CD14-positive monocyte (primary cell): ENCODE measurements at regions not wholly inside any gene's neighbourhood (a gene's known extent, or its start where the extent isn't known, plus 50 kb on each side); places are given as distances from the start of the nearest gene placed in this dataset.

ENCODE experiments used
- DNase-seq, 3 donors: peaks; one replicate each; pipeline ENCODE4 v3.0.0-alpha.2; 2011 to 2022
- H2AFZ ChIP-seq: 2 replicates; pipeline ENCODE4 v1.6.0; 2012; ENCODE audit warnings: mild to moderate bottlenecking, low read depth, low read length, inconsistent platforms; ENCODE audit not compliant: insufficient read depth, poor library complexity, severe bottlenecking
- H3K27ac ChIP-seq, 2 donors: 1 replicate in 1 of 2; 2 replicates in 1 of 2; pipeline ENCODE4 v1.5.1; 2012 to 2013; ENCODE audit warnings: low read length in 2 of 2, control low read depth in 1 of 2, inconsistent platforms in 1 of 2, low read depth in 1 of 2, mild to moderate bottlenecking in 1 of 2
- H3K27me3 ChIP-seq, 2 donors: one replicate each; pipeline versions ENCODE4 v1.6.0 to v1.6.1; 2011 to 2013; ENCODE audit warnings: low read length in 2 of 2; ENCODE audit not compliant: control insufficient read depth in 2 of 2, insufficient read depth in 2 of 2
- H3K36me3 ChIP-seq, 2 donors: replicated peaks in 1 of 2; 1 replicate in 1 of 2; 2 replicates in 1 of 2; pipeline versions ENCODE4 v1.5.1 to v1.6.1; 2012 to 2013; ENCODE audit warnings: low read length in 2 of 2, control low read depth in 1 of 2, inconsistent platforms in 1 of 2, mild to moderate bottlenecking in 1 of 2; ENCODE audit not compliant: insufficient read depth in 2 of 2, control insufficient read depth in 1 of 2
- H3K4me1 ChIP-seq, 2 donors: 1 replicate in 1 of 2; 2 replicates in 1 of 2; pipeline versions ENCODE4 v1.5.1 to v1.6.1; 2012 to 2013; ENCODE audit warnings: low read length in 2 of 2, control low read depth in 1 of 2, inconsistent platforms in 1 of 2, mild to moderate bottlenecking in 1 of 2, moderate library complexity in 1 of 2; ENCODE audit not compliant: insufficient read depth in 2 of 2, control insufficient read depth in 1 of 2
- H3K4me2 ChIP-seq: replicated peaks from 2 replicates; pipeline ENCODE3; 2012; ENCODE audit warnings: low read length, moderate library complexity, mild to moderate bottlenecking; ENCODE audit not compliant: poor library complexity, severe bottlenecking; ENCODE audit errors: extremely low read depth
- H3K4me3 ChIP-seq, 3 experiments: fragments of 200-600 bp in 1 of 3; sonication (generic) in 1 of 3; replicated peaks in 1 of 3; 1 replicate in 2 of 3; 2 replicates in 1 of 3; pipeline ENCODE4 v1.5.1; 2011 to 2013; ENCODE audit warnings: low read length in 3 of 3, mild to moderate bottlenecking in 3 of 3, control low read depth in 2 of 3, low read depth in 2 of 3, inconsistent platforms in 1 of 3, moderate library complexity in 1 of 3
- H3K79me2 ChIP-seq: 2 replicates; pipeline ENCODE4 v1.6.0; 2012; ENCODE audit warnings: mild to moderate bottlenecking, control low read depth, inconsistent platforms, low read length, moderate library complexity; ENCODE audit not compliant: insufficient read depth
- H3K9ac ChIP-seq: 2 replicates; pipeline ENCODE4 v1.6.0; 2017; ENCODE audit warnings: low read length, mild to moderate bottlenecking; ENCODE audit not compliant: insufficient read depth, poor library complexity, severe bottlenecking
- H3K9me3 ChIP-seq, 2 donors: replicated peaks in 1 of 2; 1 replicate in 1 of 2; 2 replicates in 1 of 2; pipeline versions ENCODE4 v1.5.1 to v1.6.1; 2012 to 2013; ENCODE audit warnings: low read length in 2 of 2, control low read depth in 1 of 2; ENCODE audit not compliant: control insufficient read depth in 1 of 2, insufficient read depth in 1 of 2
- H4K20me1 ChIP-seq: 2 replicates; pipeline ENCODE4 v1.6.0; 2012; ENCODE audit warnings: mild to moderate bottlenecking, low read length, control low read depth, moderate library complexity; ENCODE audit not compliant: insufficient read depth
- H3K27ac Mint-ChIP-seq, 7 donors: one replicate each; pipeline ENCODE4 v1.8.0; 2020; ENCODE audit warnings: mild to moderate bottlenecking in 7 of 7, mixed read lengths in 7 of 7, moderate library complexity in 6 of 7, inconsistent platforms in 2 of 7
- H3K27me3 Mint-ChIP-seq, 3 donors: one replicate each; pipeline ENCODE4 v1.8.0; 2021 to 2022; ENCODE audit warnings: low read depth in 3 of 3, mild to moderate bottlenecking in 3 of 3, mixed read lengths in 3 of 3, moderate library complexity in 3 of 3, inconsistent platforms in 1 of 3
- H3K36me3 Mint-ChIP-seq, 2 donors: one replicate each; pipeline ENCODE4 v1.8.0; 2020; ENCODE audit warnings: mixed read lengths in 2 of 2, inconsistent platforms in 1 of 2, mild to moderate bottlenecking in 1 of 2
- H3K4me1 Mint-ChIP-seq: one replicate; pipeline ENCODE4 v1.8.0; 2020; ENCODE audit warnings: mild to moderate bottlenecking, mixed read lengths
- H3K4me3 Mint-ChIP-seq, 2 donors: one replicate each; pipeline ENCODE4 v1.8.0; 2020; ENCODE audit warnings: mild to moderate bottlenecking in 2 of 2, mixed read lengths in 2 of 2, moderate library complexity in 1 of 2
- H3K9me3 Mint-ChIP-seq, 7 donors: one replicate each; pipeline ENCODE4 v1.8.0; 2020 to 2022; ENCODE audit warnings: mixed read lengths in 7 of 7, mild to moderate bottlenecking in 6 of 7, moderate library complexity in 6 of 7, inconsistent platforms in 2 of 7
- CTCF ChIP-seq: fragments of 200-600 bp; IDR thresholded peaks from one replicate; pipeline ENCODE4 v1.8.0; 2022; ENCODE audit warnings: antibody characterized with exemption, mild to moderate bottlenecking
- WGBS: methylation state at CpG from one replicate; pipeline ENCODE4 v1.1.5; 2013; ENCODE audit warnings: missing lambda C conversion rate; ENCODE audit not compliant: insufficient coverage; 5-methylcytosine and 5-hydroxymethylcytosine counted together
- intact Hi-C, 2 donors: fragments of 100-400 bp; cut with micrococcal nuclease; formaldehyde crosslinking; loops; one replicate each; pipeline versions ENCODE4 v1.15.0 to v1.15.1; 2023

- no peaks in the 10 kb centered on the region for H4K20me1 ChIP-seq
- H3K4me1 ChIP-seq = no peaks in the 10 kb centered on the region
- peaks cover 11 to 30% (median 20%) of the 10 kb centered on the region in 7 donors for H3K9me3 Mint-ChIP-seq
- H3K27me3 ChIP-seq = peaks cover 2 to 4% of the 10 kb centered on the region in 2 donors
- peaks cover 11 to 15% of the 10 kb centered on the region in 2 donors for H3K9me3 ChIP-seq
- intact Hi-C loops = loop anchor here in 1 of 2 donors (10.0 kb wide), 1 partner anchor 147 kb away; no protein-coding TSS in a partner anchor
- H3K4me3 ChIP-seq = no peak overlapping the region
- peaks cover 3% of the 10 kb centered on the region for H3K4me1 Mint-ChIP-seq
- H3K4me3 Mint-ChIP-seq = no peak overlapping the region
- H3K36me3 Mint-ChIP-seq = peaks cover 0 to 2% of the 10 kb centered on the region in 2 donors
- H3K27ac Mint-ChIP-seq = no peak overlapping the region
- no peaks in the 10 kb centered on the region for H3K36me3 ChIP-seq
- DNase-seq = no peak
- no peak overlapping the region for H2AFZ ChIP-seq
- no peak for TF ChIP-seq CTCF
- no peaks in the 10 kb centered on the region for H3K79me2 ChIP-seq
- peaks cover 0 to 9% (median 5%) of the 10 kb centered on the region in 3 donors for H3K27me3 Mint-ChIP-seq
- H3K4me2 ChIP-seq = no peak overlapping the region
- no peak overlapping the region for H3K27ac ChIP-seq
- H3K9ac ChIP-seq = no peak overlapping the region
Measured at GRCh38 chr6:12351672-12352071, 61.5 kb downstream of the EDN1 start.

- TF ChIP-seq CTCF = no peak
- intact Hi-C loops = loop anchor here in 1 of 2 donors (10.0 kb wide), 1 partner anchor 149 kb away; no protein-coding TSS in a partner anchor
- H3K4me1 Mint-ChIP-seq = peaks cover 12% of the 10 kb centered on the region
- peaks cover 11 to 29% (median 20%) of the 10 kb centered on the region in 7 donors for H3K9me3 Mint-ChIP-seq
- H3K4me3 Mint-ChIP-seq = no peak overlapping the region
- WGBS = 86% methylated on average over 2 of the region's 3 CpGs
- Histone ChIP-seq H3K4me2 (no peak overlapping the region), H3K27ac (no peak overlapping the region), H2AFZ (no peak overlapping the region), H3K79me2 (no peaks in the 10 kb centered on the region), H4K20me1 (no peaks in the 10 kb centered on the region), H3K4me1 (peaks cover 17 to 18% of the 10 kb centered on the region in 2 donors), H3K9ac (no peak overlapping the region), H3K9me3 (peaks cover 11 to 15% of the 10 kb centered on the region in 2 donors), H3K27me3 (peaks cover 2 to 4% of the 10 kb centered on the region in 2 donors), H3K36me3 (no peaks in the 10 kb centered on the region), H3K4me3 (no peak overlapping the region)
- H3K27ac Mint-ChIP-seq = no peak overlapping the region
- peaks cover 0 to 5% (median 3%) of the 10 kb centered on the region in 3 donors for H3K27me3 Mint-ChIP-seq
- peaks cover 0 to 2% of the 10 kb centered on the region in 2 donors for H3K36me3 Mint-ChIP-seq
- DNase-seq = no peak
Measured at GRCh38 chr6:12353731-12354130, 63.6 kb downstream of the EDN1 start.
